H1 (cell line): ENCODE measurements at regions not wholly inside any gene's neighbourhood (a gene's known extent, or its start where the extent isn't known, plus 50 kb on each side); places are given as distances from the start of the nearest gene placed in this dataset.

ENCODE experiments used
- CTCF ChIA-PET: fragments of 300-600 bp; sonication (Branson Sonifier 250); formaldehyde crosslinking; loops from one replicate; lab custom pipeline; 2021; ENCODE audit not compliant: partially characterized antibody; lab: Charles Lee
- POLR2A ChIA-PET: fragments of 300-600 bp; sonication (Branson Sonifier 250); formaldehyde crosslinking; loops from one replicate; lab custom pipeline; 2021; ENCODE audit warnings: inconsistent platforms; ENCODE audit not compliant: partially characterized antibody; lab: Charles Lee
- DNase-seq, 2 experiments: peaks; one replicate each; pipeline versions ENCODE4 v3.0.0 to v3.0.0-alpha.2; 2010 to 2022; ENCODE audit warnings: low spot score in 2 of 2, low read depth in 1 of 2, mixed read lengths in 1 of 2
- FAIRE-seq: peaks from 2 replicates; lab custom pipeline; 2011; peaks lifted over from hg19 to GRCh38; lab: Jason Lieb, UNC
- H2AFZ ChIP-seq: 2 replicates; pipeline ENCODE4 v1.8.1; 2012; ENCODE audit warnings: low read length, inconsistent platforms
- H2AK5ac ChIP-seq: 2 replicates; pipeline ENCODE4 v1.6.1; 2013; ENCODE audit warnings: low read depth, low read length
- H2BK120ac ChIP-seq: replicated peaks from 2 replicates; pipeline ENCODE3; 2013; ENCODE audit warnings: low read depth, low read length, inconsistent platforms
- H2BK12ac ChIP-seq: 2 replicates; pipeline ENCODE4 v1.6.1; 2013; ENCODE audit warnings: low read depth, low read length
- H2BK15ac ChIP-seq: 2 replicates; pipeline ENCODE4 v1.6.1; 2013; ENCODE audit warnings: low read length
- H2BK20ac ChIP-seq: 2 replicates; pipeline ENCODE4 v1.6.1; 2013; ENCODE audit warnings: low read length
- H2BK5ac ChIP-seq: 2 replicates; pipeline ENCODE4 v1.6.1; 2013; ENCODE audit warnings: low read depth, low read length
- H3K14ac ChIP-seq: 2 replicates; pipeline ENCODE4 v1.6.1; 2013; ENCODE audit warnings: inconsistent platforms; ENCODE audit not compliant: insufficient read length
- H3K18ac ChIP-seq: 2 replicates; pipeline ENCODE4 v1.6.1; 2013; ENCODE audit warnings: low read length; ENCODE audit errors: extremely low read depth
- H3K23ac ChIP-seq: 2 replicates; pipeline ENCODE4 v1.6.1; 2013; ENCODE audit warnings: inconsistent platforms; ENCODE audit not compliant: insufficient read length
- H3K23me2 ChIP-seq: 2 replicates; pipeline ENCODE4 v1.6.1; 2013; ENCODE audit warnings: low read depth, low read length
- H3K27ac ChIP-seq: 2 replicates; pipeline ENCODE4 v1.6.1; 2011; ENCODE audit warnings: low read depth, low read length, inconsistent platforms
- H3K27me3 ChIP-seq, 4 experiments: replicated peaks in 1 of 4; 1 replicate in 1 of 4; 2 replicates in 3 of 4; pipeline versions ENCODE4 v1.6.1 to v1.8.1; 2011 to 2013; ENCODE audit warnings: low read length in 3 of 4, mild to moderate bottlenecking in 3 of 4, inconsistent platforms in 2 of 4, mixed read lengths in 2 of 4, moderate library complexity in 1 of 4; ENCODE audit not compliant: control insufficient read depth in 3 of 4, insufficient read depth in 3 of 4; ENCODE audit errors: extremely low read depth in 1 of 4
- H3K36me3 ChIP-seq, 4 experiments: 2 replicates each; pipeline versions ENCODE4 v1.6.1 to v1.8.1; 2011 to 2013; ENCODE audit warnings: mild to moderate bottlenecking in 4 of 4, low read length in 3 of 4, moderate library complexity in 2 of 4, control low read depth in 1 of 4, inconsistent platforms in 1 of 4; ENCODE audit not compliant: insufficient read depth in 4 of 4, control insufficient read depth in 2 of 4
- H3K4ac ChIP-seq: replicated peaks from 2 replicates; pipeline ENCODE3; 2013; ENCODE audit warnings: low read length, low read depth, mixed read lengths, inconsistent platforms; ENCODE audit not compliant: insufficient read length
- H3K4me1 ChIP-seq, 4 experiments: replicated peaks in 1 of 4; 1 replicate in 1 of 4; 2 replicates in 3 of 4; pipeline versions ENCODE4 v1.6.1 to v1.8.1; 2011 to 2013; ENCODE audit warnings: low read length in 3 of 4, inconsistent platforms in 2 of 4, mixed read lengths in 1 of 4; ENCODE audit not compliant: insufficient read depth in 4 of 4, control insufficient read depth in 3 of 4
- H3K4me2 ChIP-seq, 2 experiments: 2 replicates each; pipeline versions ENCODE4 v1.6.1 to v1.8.1; 2011 to 2013; ENCODE audit warnings: low read depth in 2 of 2, low read length in 2 of 2, control low read depth in 1 of 2, inconsistent platforms in 1 of 2, mild to moderate bottlenecking in 1 of 2; ENCODE audit not compliant: insufficient read depth in 1 of 2
- H3K4me3 ChIP-seq, 4 experiments: fragments of 200-600, 300-600 bp in 1 of 4; sonication (generic), shearing (Covaris generic), sonication (Bioruptor Twin) in 1 of 4; 2 replicates each; pipeline versions ENCODE4 v1.5.1 to v1.8.1; 2011 to 2016; ENCODE audit warnings: low read length in 4 of 4, low read depth in 3 of 4, control low read depth in 2 of 4, inconsistent platforms in 2 of 4, mild to moderate bottlenecking in 2 of 4, mixed read lengths in 1 of 4, moderate library complexity in 1 of 4; ENCODE audit not compliant: insufficient read depth in 2 of 4; ENCODE audit errors: extremely low read depth in 1 of 4
- H3K56ac ChIP-seq: replicated peaks from 2 replicates; pipeline ENCODE3; 2013; ENCODE audit warnings: low read depth, mild to moderate bottlenecking, mixed read lengths, low read length, inconsistent platforms; ENCODE audit not compliant: insufficient read length
- H3K79me1 ChIP-seq: 2 replicates; pipeline ENCODE4 v1.6.1; 2013; ENCODE audit warnings: low read depth, low read length, control low read depth
- H3K79me2 ChIP-seq, 2 experiments: 2 replicates each; pipeline versions ENCODE4 v1.6.1 to v1.8.1; 2012 to 2013; ENCODE audit warnings: low read length in 2 of 2, mild to moderate bottlenecking in 2 of 2, inconsistent platforms in 1 of 2; ENCODE audit not compliant: insufficient read depth in 2 of 2, control insufficient read depth in 1 of 2
- H3K9ac ChIP-seq, 4 experiments: replicated peaks in 1 of 4; 1 replicate in 1 of 4; 2 replicates in 3 of 4; pipeline versions ENCODE4 v1.6.1 to v1.8.1; 2011 to 2013; ENCODE audit warnings: low read depth in 3 of 4, low read length in 3 of 4, control low read depth in 2 of 4, mild to moderate bottlenecking in 2 of 4, moderate library complexity in 2 of 4, inconsistent platforms in 1 of 4; ENCODE audit errors: extremely low read depth in 1 of 4
- H3K9me3 ChIP-seq, 2 experiments: 2 replicates each; pipeline versions ENCODE4 v1.6.1 to v1.8.1; 2012 to 2013; ENCODE audit warnings: mild to moderate bottlenecking in 2 of 2, moderate library complexity in 2 of 2, control low read depth in 1 of 2, inconsistent platforms in 1 of 2, low read depth in 1 of 2, low read length in 1 of 2, mixed read lengths in 1 of 2; ENCODE audit not compliant: insufficient read depth in 2 of 2
- H4K20me1 ChIP-seq, 2 experiments: replicated peaks in 1 of 2; 2 replicates each; pipeline versions ENCODE3 to v1.8.1; 2011 to 2013; ENCODE audit warnings: inconsistent platforms in 2 of 2, low read length in 2 of 2, mild to moderate bottlenecking in 1 of 2; ENCODE audit not compliant: insufficient read depth in 2 of 2, control insufficient read depth in 1 of 2
- H4K5ac ChIP-seq: 2 replicates; pipeline ENCODE4 v1.6.1; 2013; ENCODE audit warnings: low read length, low read depth, mixed read lengths, inconsistent platforms; ENCODE audit not compliant: insufficient read length
- H4K8ac ChIP-seq: 2 replicates; pipeline ENCODE4 v1.8.0; 2013; ENCODE audit warnings: mild to moderate bottlenecking, moderate library complexity, low read length, inconsistent platforms; ENCODE audit not compliant: insufficient read depth; ENCODE audit errors: extremely low read depth
- H4K91ac ChIP-seq: replicated peaks from 2 replicates; pipeline ENCODE3; 2013; ENCODE audit warnings: low read length, mixed read lengths, inconsistent platforms; ENCODE audit not compliant: insufficient read length
- BRCA1 ChIP-seq: IDR thresholded peaks from 2 replicates; pipeline ENCODE4 v1.6.1; 2012; ENCODE audit warnings: low read depth, low read length, improper control_type of control experiment
- CHD1 ChIP-seq: IDR thresholded peaks from 2 replicates; pipeline ENCODE4 v1.6.1; 2012; ENCODE audit warnings: low read depth, low read length, improper control_type of control experiment
- FOSL1 ChIP-seq: IDR thresholded peaks from 2 replicates; pipeline ENCODE4 v1.6.1; 2011; ENCODE audit warnings: mild to moderate bottlenecking, low read depth, low read length, moderate library complexity; ENCODE audit not compliant: insufficient read depth
- POLR2AphosphoS5 ChIP-seq: IDR thresholded peaks from 2 replicates; pipeline ENCODE4 v1.6.1; 2011; ENCODE audit warnings: low read depth, low read length
- RFX5 ChIP-seq: IDR thresholded peaks from 2 replicates; pipeline ENCODE4 v1.6.1; 2011; ENCODE audit warnings: low read depth, low read length, improper control_type of control experiment, borderline replicate concordance
- SP2 ChIP-seq: IDR thresholded peaks from 2 replicates; pipeline ENCODE4 v1.6.1; 2012; ENCODE audit warnings: mild to moderate bottlenecking, low read length, inconsistent platforms
- TAF1 ChIP-seq: IDR thresholded peaks from 2 replicates; pipeline ENCODE4 v1.6.1; 2011; ENCODE audit warnings: mild to moderate bottlenecking, low read depth, low read length
- USF2 ChIP-seq: IDR thresholded peaks from 2 replicates; pipeline ENCODE4 v1.6.1; 2011; ENCODE audit warnings: low read length, improper control_type of control experiment
- WGBS, 2 experiments: shearing (Covaris generic) in 1 of 2; methylation state at CpG; one replicate each; pipeline versions ENCODE4 v1.1.6 to v1.1.7; 2013 to 2015; ENCODE audit warnings: low lambda C conversion rate in 2 of 2, mixed read lengths in 2 of 2, inconsistent platforms in 1 of 2, low coverage in 1 of 2, missing lambda C conversion rate in 1 of 2; ENCODE audit not compliant: insufficient replicate concordance in 2 of 2, insufficient coverage in 1 of 2, insufficient read length in 1 of 2; ENCODE audit errors: extremely low coverage in 1 of 2, missing lambda C conversion rate in 1 of 2; 5-methylcytosine and 5-hydroxymethylcytosine counted together

- no peak overlapping the region for H3K27ac ChIP-seq
- TF ChIP-seq USF2 (no peak), FOSL1 (no peak), RFX5 (no peak), BRCA1 (no peak), SP2 (no peak), POLR2AphosphoS5 (no peak), TAF1 (no peak), CHD1 (no peak)
Measured at GRCh38 chr14:66092748-66093147, 393.4 kb upstream of the CCDC196 start.

More at GRCh38 chr14:66092748-66093147, 393.4 kb upstream of the CCDC196 start:
- Histone ChIP-seq H4K91ac (no peak overlapping the region), H3K9ac (no peak overlapping the region), H4K5ac (no peak overlapping the region), H3K79me2 (no peaks in the 10 kb centered on the region), H2BK120ac (no peak overlapping the region), H3K4me3 (no peak overlapping the region), H2AK5ac (no peak overlapping the region), H3K14ac (no peak overlapping the region), H3K36me3 (no peaks in the 10 kb centered on the region; a peak in 1 of 8 replicates), H2BK12ac (no peak overlapping the region), H3K18ac (no peak overlapping the region), H4K20me1 (no peaks in the 10 kb centered on the region), H3K4ac (no peak overlapping the region), H3K4me1 (no peaks in the 10 kb centered on the region; a peak in 1 of 7 replicates), H3K27me3 (no peaks in the 10 kb centered on the region), H3K4me2 (no peak overlapping the region), H3K56ac (no peak overlapping the region), H2AFZ (no peak overlapping the region), H2BK15ac (no peak overlapping the region), H3K23ac (no peak overlapping the region), H3K9me3 (no peaks in the 10 kb centered on the region), H3K23me2 (no peaks in the 10 kb centered on the region), H3K79me1 (no peaks in the 10 kb centered on the region), H4K8ac (no peak overlapping the region), H2BK5ac (no peak overlapping the region), H2BK20ac (no peak overlapping the region)
- FAIRE-seq = no peak
- CTCF ChIA-PET = interaction anchor here (0.8 to 2.8 kb wide), 6 partner anchors 9 to 268 kb away, joined by 3 to 12 read pairs (median 4); no protein-coding TSS in a partner anchor
- DNase-seq = no peak
- POLR2A ChIA-PET = no interaction called here
- 97% methylated on average over 12 of the region's 12 CpGs; no CpG with 5 or more reads in 1 of the 2 experiments for WGBS, 2 experiments
